GM19463 (cell line): ENCODE measurements at regions not wholly inside any gene's neighbourhood (a gene's known extent, or its start where the extent isn't known, plus 50 kb on each side); places are given as distances from the start of the nearest gene placed in this dataset.
"Not testable (repeated sequence)": the region's sequence is repeated elsewhere in the genome, so short reads cannot be mapped to it uniquely, and the experiment has no call there.

Experiments used
- ATAC-seq: cut with Tn5 transposase; IDR thresholded peaks from one replicate; pipeline ENCODE4 v1.9.1; 2021; ENCODE audit warnings: mild to moderate bottlenecking, moderate library complexity; ENCODE audit not compliant: unreplicated experiment

DNA sequence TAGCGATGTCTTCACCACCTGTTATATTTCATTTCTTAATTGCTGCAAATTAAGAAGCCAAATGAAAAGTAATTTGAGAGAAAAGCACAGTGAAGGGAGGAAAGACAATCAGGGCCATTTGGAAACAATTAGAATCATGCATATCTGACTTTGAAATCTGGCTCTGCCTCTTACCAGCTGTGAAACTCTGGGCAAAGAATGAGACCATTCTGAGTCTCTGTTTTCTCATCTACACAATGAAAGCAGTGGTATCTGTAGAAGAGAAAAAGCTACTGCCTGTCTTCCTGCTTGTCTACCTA lies 334.5 kb upstream of the CYRIA start:
- no peak for ATAC-seq

DNA sequence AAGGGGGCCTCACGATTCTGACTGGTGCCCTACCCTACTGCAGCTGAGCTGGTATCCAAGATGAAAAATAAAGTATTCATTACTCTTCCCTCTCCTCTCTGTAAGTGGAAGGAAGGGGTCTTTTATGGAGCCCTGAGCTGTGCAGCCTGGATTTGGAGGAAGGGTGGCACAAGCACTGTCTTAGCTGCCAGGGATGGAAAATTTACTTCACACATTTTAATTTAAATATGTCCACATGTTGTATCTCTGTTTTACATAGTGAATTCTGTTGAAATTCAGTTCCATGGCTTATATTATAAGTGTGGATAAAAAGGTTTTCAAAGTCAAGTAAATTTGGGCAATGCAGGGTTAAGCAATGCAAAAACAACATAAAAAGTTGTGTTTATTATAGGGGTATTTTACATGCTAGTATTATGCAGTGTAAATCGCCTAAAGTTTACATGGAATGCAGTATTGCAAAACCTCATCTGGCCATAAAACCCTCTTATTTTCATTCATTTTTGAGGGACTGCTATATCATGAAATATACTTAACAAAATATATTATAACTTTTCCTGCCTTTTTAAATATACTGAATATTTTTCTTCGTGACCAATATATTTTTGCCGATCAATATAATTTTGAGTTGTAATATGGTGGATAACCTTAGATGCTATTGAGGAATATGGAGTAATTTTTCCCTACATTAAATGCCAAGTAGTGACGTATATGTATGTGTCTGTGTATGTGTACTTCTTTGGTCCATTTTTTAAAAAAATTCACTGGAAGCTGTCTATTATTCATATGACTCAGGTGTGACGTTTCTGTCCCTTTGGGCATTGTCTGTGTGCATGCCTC lies 333.9 kb upstream of the CYRIA start:
- no peak for ATAC-seq

DNA sequence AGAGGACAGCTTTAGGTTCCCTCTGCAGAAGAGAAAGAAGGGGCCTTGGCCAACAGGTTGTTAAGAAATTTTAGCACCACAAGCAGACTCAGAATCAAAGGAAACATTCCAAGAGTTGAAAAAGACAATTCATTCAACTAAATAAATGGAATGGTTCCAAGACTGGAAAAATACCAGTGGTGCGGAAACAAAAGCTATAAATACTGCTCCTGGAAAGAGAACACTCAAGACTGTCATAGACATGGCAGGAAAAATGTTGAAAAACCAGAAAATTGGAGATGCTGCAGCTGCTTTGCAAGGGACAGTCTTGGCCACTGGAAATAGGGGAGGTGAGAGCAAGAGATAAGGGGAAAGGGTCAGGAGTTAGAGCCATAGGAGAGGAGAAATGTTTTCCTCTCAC lies 312.7 kb upstream of the CYRIA start:
- no peak for ATAC-seq

DNA sequence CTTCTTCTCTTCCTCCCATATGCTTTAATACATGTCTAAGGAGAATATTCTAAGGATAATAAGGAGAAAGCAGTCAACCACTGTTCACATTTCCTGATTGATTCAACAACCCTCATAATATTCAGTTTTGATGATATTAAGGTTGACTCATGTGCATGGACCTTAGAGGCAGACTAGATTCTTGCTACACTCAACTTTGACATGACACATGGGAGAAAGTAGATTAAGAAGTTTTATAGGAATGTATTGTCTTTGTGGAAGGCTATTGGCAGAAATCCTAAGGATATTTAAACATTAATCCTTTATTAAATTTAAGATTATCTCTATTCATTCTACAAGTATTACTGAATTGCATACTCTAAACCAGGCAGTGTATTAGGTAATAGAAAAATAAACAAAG lies 309.1 kb upstream of the CYRIA start:
- no peak for ATAC-seq

DNA sequence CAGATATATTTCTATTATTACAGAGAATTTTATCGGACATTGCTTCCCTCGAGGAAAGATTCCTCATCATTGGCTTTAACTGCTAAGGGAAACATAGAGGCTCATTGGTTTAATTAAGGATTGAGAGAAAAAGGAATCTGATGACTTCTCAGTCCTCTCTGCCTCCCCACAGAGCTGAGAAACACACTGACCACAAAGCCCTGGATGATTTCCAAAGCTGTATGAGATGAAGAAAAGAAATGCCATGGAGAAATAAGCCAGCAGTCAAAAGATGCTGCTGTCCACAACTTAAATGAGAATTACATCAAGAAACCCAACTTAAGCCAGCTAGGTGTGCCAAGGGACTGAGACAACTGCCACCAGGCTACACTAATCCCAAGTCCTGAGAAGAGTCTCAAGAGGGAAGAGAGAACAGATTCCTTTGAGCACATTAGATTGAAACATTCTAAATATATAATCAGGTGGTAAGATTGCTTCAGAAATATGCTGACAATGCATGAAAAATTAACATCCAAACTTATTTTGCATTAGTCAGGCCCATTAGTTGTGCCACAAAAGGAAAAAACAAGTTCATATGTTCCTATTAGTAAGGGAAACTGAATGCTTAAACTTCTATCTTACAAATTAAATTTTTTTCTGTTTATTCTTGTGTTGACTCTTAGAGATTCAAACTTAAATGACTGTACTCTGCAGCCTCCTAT lies 308.1 kb upstream of the CYRIA start:
- no peak for ATAC-seq

DNA sequence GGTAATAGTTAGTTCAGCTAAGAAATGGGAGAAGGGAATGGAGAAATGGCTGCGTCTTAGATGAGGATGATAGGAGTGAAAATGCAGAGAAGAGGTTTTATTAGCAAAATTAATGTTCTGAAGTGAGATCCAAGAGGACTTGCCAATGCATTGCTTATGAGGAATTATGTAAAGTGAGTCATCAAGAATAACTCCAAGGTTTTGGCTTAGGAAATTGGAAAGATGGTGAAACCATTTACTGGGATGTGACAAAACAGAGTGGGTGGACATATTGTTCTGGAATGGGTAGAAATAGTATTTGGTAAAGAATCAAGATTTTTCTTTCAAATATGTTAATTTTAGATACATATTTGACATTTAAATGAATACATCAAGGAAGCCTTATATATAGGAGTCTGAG lies 306.6 kb upstream of the CYRIA start:
- ATAC-seq, result no peak

DNA sequence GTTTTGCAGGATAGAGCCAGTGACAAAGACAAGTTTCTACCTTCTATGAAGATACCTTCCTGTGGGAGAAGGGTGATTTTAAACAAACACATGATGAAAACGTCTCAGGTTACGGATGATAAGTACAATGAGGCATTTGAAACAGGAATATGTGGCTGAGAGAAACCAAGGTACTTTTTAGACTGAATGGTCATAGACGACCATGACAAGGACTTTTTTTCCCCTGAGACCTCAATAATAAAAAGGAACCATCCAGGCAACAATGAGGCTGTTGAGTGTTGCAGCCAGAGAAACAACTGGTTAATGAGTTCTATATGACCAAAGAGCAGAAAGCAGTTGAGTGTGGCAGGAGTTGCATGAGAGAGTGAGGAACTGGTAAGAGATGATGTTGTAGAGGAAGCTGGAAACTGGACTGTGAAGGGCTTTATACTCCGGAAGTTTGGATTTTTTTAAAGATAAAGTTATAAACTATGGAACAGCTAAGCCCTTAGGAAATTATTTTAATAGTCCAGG lies 306.1 kb upstream of the CYRIA start:
- ATAC-seq, result no peak

DNA sequence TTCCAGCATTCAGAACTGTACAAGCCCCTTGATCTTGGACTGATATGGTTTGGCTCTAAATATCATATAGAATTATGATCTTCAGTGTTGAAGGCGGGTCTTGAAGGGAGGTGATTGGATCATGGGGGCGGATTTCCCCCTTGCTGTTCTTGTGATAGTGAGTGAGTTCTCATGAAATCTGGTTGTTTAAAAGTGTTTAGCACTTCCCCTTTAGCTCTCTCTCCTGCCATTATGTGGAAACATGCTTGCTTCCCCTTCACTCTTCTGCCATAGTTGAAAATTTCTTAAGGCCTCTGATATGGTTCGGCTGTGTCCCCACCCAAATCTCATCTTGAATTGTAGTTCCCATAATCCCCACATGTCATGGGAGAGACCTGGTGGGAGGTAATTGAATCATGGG lies 305.3 kb upstream of the CYRIA start:
- ATAC-seq, result not testable (repeated sequence)

DNA sequence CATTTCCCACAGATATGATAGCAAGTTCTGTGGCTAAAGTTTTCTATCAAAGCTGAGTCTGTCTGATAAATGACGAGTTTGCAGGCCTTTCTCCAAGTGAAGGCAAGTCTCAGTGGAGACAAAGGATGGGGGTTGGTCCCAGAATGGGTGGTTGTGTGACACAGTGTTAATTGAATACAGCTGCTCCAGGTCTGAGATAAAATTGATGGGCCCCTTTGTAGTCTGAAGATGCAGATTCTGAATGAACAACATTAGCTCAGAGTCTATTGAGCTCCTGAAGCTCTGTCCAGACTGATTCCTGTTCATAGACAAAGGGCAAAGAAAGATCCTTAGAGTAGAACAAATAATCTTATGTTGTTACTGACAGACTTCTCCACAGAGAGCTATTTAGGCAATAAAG lies 296.9 kb upstream of the CYRIA start:
- ATAC-seq, result no peak

DNA sequence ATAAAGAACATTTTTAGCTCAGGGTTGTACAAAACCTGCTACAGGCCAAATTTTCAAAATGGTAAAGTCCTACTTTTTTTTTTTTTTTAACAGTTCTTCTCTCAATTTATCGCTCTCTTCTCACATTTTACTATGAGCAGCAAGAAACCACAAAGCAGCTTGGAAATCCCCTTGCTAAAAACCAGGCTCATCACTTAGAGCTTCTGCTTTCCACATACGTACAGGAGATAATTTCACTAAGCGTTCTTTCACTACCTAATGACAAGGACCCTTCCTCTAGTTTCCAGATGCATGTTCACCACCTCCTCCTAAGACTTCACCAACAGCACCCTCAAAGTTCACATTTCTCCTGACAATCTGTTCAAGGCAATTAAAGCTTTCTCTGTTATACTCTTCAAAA lies 294.9 kb upstream of the CYRIA start:
- peak; percentile 85 for ATAC-seq

DNA sequence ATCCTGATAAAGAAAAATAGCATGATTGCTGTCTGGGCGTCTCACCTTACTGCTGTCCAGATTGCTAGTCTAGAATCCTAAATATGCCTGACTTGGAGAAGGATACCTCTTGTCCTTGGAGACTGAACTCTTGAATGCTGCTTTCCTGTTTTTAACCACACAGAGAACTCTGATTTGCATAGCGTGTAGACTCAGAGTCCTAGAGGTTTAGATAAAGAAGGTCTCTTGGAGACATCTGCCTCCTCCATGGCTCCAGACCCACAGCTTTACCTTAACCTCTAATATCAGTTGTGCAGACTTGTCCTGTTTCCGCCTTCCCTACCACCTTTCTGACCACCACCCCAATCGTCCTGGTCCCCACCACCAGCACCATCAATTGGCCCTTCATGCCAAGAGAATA lies 292.6 kb upstream of the CYRIA start:
- ATAC-seq, result no peak

DNA sequence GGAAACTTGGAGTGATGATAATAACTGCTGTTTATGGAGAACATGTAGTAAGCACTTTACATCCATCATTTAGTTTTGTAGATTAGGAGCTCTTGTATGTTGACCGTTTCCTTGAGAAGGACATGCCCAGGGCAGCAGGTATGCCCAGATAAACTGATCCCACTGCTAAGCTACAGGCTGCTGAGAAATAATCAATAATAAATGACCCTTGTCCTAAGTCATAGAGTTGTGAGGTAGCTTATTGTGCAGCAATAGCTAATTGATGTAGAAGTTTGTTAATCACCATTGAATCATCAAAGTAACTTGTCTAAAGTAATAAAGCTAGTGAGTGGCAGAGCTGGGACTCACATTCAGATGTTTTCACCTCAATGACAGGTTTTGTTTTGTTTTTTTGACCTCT lies 287.2 kb upstream of the CYRIA start:
- no peak for ATAC-seq

DNA sequence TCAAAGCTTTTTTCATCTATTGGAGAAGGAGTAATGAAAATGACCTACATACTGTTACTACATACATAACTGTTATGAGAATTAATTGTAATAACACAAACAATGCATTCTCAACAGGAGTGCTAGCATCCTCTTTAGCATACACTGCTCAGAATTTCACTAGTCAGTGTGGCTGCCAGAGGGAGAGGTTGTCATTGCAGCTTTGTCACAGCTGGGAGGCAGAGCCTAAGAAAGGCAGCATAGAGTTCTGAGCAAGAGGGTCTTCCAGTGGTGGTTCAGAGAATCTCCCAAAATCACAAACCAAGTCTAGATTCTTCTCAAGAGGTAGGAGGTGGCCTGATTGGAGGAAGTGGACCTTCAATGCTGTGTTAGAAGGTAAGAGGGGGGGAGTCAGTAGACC lies 286.7 kb upstream of the CYRIA start:
- ATAC-seq, result no peak

DNA sequence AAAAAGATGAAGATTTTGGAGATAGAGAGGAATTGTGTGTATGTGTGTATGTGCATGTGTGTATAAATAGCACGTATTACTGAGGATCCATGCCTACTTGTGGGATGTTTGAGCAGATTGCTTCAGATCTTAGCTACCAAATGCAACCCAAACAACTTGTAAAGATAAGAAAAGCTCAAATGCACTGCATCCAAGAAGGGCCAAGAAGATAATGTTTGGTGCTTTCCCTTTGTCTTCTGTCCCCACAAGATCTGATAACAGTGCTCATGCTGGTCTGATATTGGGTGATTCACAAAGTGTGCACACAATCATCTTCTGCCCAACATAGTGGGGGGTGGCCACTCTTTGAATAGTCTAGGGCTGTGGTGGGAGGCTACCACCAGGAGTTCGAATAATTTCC lies 284.8 kb upstream of the CYRIA start:
- ATAC-seq, result no peak

DNA sequence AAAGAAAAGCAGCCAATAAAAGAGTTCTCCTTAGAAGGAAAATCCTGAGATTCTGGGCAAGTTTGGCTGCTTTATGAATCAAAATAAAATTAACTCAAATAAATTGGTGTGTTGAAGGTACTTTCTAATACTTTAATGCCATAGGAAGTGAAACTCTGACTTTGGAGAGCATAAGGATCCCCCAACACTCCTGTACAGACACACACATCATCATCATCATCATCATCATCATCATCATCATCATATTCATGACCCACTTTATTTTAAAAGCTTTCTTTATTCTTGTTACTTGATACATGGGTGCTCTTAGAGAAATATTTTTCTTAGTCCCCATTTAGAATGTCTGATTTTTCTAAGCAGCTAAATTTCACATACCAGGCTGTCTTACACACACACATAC lies 283.1 kb upstream of the CYRIA start:
- ATAC-seq, result no peak

DNA sequence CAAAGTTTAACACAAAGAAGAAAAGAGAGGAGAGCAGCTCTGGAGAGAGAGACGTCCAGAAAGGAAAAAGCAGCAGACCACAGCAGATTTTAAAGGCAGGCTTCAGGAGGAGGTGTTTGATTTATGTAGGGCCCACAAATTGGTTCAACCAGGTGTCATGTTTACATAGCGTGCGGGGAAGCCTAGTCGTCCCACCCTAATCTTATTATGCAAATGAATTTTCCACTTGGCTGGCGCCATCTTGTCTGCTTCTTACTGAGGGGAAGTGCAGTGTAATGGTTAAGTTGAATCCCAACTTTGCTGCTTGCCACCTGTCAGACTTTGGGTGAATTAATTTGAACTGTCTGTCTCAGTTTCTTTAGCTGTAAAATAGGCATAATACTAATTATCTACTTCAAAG lies 282.4 kb upstream of the CYRIA start:
- ATAC-seq, result peak; percentile 43

DNA sequence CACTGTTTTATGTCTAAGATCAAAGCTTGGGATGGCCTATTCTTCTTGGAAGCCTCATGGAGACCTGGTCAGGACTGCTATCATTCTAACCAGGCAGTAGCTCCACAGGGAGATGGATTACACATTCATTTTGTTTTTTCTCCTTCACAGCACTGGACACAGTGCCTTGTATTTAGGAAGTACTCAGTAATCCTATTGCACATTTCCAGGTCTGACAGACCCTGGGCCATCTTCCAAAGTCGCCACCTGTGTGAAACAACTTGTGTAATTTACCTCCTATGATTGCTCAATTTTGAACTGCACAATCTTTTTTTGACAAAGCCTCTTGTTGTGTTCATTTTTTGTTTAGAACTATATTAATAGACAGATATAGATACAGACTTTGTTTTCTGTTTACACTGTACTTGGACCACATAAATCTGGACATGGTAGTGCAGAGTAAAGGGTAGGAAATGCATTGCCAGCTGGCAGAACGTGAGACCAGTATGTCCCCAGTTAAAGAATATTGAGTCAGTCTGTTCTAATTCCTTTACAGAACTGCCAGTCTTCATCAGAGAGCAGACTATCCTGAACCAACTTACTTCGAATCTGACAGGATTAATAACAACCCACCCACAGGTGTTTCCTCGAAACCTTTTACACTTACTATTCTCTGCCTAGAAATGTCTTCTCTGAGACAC lies 277.8 kb upstream of the CYRIA start:
- ATAC-seq, result no peak

DNA sequence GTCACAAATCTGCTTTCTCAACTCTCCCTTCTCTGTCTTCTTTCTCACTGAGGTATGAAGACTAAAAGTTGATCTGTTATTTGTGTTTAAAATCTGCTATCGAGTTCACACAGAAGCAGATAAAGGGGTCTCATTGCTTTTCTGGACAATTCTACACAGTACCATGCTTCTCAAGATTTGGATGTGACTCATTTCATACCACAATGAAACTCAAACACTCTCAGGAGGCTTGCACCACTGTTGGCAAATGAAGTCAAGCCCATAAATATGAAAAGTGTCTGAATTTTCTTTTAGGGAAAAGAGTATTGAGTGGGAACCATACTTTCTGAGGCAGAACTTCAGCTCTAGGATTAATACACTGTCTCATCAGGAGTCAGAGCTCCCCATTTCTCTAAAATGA lies 274.6 kb upstream of the CYRIA start:
- no peak for ATAC-seq

DNA sequence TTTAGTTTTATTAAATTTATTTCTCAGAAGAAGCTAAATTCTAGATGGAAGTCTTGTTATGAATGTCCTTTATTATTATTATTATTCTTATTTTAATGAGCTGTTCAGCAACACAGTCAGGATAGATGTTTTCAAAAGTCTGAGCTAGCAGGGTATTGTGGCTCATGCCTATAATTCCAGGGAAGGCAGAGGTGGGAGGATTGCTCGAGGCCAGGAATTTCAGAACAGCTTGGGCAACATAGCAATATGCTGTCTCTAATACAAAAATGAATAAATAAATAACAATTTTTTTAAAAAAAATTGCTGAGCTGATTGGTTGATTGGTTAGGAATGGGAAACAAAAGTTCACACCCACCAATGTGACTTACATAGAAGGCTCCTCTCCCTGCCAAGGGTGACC lies 274.1 kb upstream of the CYRIA start:
- no peak for ATAC-seq

DNA sequence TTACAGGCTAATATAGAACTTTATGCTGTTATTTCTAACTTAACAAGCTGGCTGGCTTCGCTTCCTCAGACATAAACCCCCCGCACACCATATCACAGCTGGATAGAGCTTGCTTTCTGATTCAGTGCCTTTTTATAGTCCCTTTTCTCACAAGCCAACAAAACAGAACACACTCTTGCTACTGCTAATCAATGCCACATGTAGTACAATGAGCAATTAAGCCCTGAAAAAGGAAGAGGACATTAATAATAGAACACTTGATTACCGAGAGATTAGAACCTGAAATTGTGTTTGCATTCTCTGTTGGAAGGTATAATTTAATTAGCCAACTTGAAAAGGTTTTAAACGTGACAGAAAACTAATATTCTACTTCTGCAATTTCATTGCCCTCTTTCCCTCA lies 267.7 kb upstream of the CYRIA start:
- ATAC-seq, result no peak

DNA sequence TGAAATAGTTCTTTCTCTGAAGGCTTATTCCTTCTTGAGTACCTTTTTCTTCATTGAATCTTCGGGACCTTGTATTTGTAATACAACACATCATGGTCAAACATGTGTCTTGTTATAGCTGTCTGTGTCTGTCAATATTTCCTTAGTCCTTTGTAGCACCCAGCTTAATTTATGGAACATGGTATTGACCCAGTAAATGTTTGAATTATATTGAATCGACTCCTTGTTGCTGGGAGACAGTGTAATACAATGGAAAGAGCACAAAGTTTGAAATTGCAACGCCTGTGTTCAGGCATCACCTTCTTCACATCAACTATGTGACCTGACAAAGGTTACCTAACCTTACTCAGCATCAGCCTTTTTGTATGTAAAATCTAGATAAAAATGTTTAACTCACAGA lies 267.2 kb upstream of the CYRIA start:
- no peak for ATAC-seq

DNA sequence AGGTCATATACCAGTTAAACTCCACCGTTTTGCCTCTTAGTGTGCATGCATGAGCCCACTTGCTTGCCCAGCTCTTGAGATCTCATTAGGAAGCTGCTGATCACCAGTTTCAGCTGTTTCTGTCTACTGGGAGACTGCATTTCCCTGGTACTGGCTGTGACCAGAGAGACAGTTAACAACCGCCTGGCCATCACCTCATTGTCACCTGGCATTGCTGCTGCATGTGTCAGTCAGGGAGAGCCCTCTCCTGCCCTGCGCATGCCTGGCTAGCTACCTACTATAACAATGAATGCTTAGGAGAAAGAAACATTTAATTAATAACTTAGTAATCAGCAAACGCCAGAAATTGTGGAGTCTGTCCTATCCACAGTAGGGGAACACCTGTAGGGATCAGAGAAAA lies 265.8 kb upstream of the CYRIA start:
- no peak for ATAC-seq
